GM18909 (cell line): ENCODE measurements at regions not wholly inside any gene's neighbourhood (a gene's known extent, or its start where the extent isn't known, plus 50 kb on each side); places are given as distances from the start of the nearest gene placed in this dataset.

Experiments
- ATAC-seq: cut with Tn5 transposase; IDR thresholded peaks from one replicate; pipeline ENCODE4 v1.9.1; 2021; ENCODE audit warnings: mild to moderate bottlenecking; ENCODE audit not compliant: unreplicated experiment, poor library complexity

- ATAC-seq = no peak
Observed at GRCh38 chr4:181656748-181657147, 586.5 kb upstream of the TENM3 start.

- no peak for ATAC-seq
Observed at GRCh38 chr4:181659202-181659601, 584.0 kb upstream of the TENM3 start.

- no peak for ATAC-seq
Observed at GRCh38 chr4:181659876-181660275, 583.3 kb upstream of the TENM3 start.

GRCh38 chr4:181661090-181661489 is 582.1 kb upstream of the TENM3 start:
- no peak for ATAC-seq

GRCh38 chr4:181661923-181662322 is 581.3 kb upstream of the TENM3 start:
- ATAC-seq = no peak

- ATAC-seq = no peak
Observed at GRCh38 chr4:181662383-181662782, 580.8 kb upstream of the TENM3 start.

GRCh38 chr4:181670506-181670905 is 572.7 kb upstream of the TENM3 start:
- no peak for ATAC-seq

GRCh38 chr4:181671672-181672071 is 571.5 kb upstream of the TENM3 start:
- no peak for ATAC-seq

- no peak for ATAC-seq
Observed at GRCh38 chr4:181672751-181673150, 570.5 kb upstream of the TENM3 start.

GRCh38 chr4:181674315-181674875 is 568.8 kb upstream of the TENM3 start:
- no peak for ATAC-seq

- no peak for ATAC-seq
Observed at GRCh38 chr4:181676546-181676945, 566.7 kb upstream of the TENM3 start.

GRCh38 chr4:181677201-181677600 is 566.0 kb upstream of the TENM3 start:
- no peak for ATAC-seq

- ATAC-seq = no peak
Observed at GRCh38 chr4:181677621-181678020, 565.6 kb upstream of the TENM3 start.

GRCh38 chr4:181679754-181680153 is 563.4 kb upstream of the TENM3 start:
- no peak for ATAC-seq

- ATAC-seq = no peak
Observed at GRCh38 chr4:181682367-181683047, 560.7 kb upstream of the TENM3 start.

GRCh38 chr4:181684310-181684709 is 558.9 kb upstream of the TENM3 start:
- no peak for ATAC-seq

- no peak for ATAC-seq
Observed at GRCh38 chr4:181685461-181685860, 557.7 kb upstream of the TENM3 start.

GRCh38 chr4:181685911-181686310 is 557.3 kb upstream of the TENM3 start:
- no peak for ATAC-seq

GRCh38 chr4:181687116-181687515 is 556.1 kb upstream of the TENM3 start:
- no peak for ATAC-seq

GRCh38 chr4:181688432-181688831 is 554.8 kb upstream of the TENM3 start:
- no peak for ATAC-seq

GRCh38 chr4:181688872-181689271 is 554.3 kb upstream of the TENM3 start:
- ATAC-seq = no peak

GRCh38 chr4:181690498-181690897 is 552.7 kb upstream of the TENM3 start:
- ATAC-seq = no peak
